CD4-positive, alpha-beta T cell (primary cell): ENCODE measurements at regions not wholly inside any gene's neighbourhood (a gene's known extent, or its start where the extent isn't known, plus 50 kb on each side); places are given as distances from the start of the nearest gene placed in this dataset.

Experiments
- ATAC-seq: fragments of 200-7000 bp; cut with Tn5 transposase; one replicate; pipeline ENCODE4 v1.10.0; 2022; ENCODE audit warnings: mild to moderate bottlenecking; ENCODE audit not compliant: poor library complexity
- CTCF ChIA-PET: fragments of 350-600 bp; sonication (Branson Sonifier 250); formaldehyde crosslinking; loops from one replicate; lab custom pipeline; 2021; ENCODE audit warnings: antibody characterized with exemption, inconsistent platforms; lab: Charles Lee
- POLR2A ChIA-PET: fragments of 350-600 bp; sonication (Branson Sonifier 250); formaldehyde crosslinking; loops from one replicate; lab custom pipeline; 2021; ENCODE audit warnings: antibody characterized with exemption, inconsistent platforms; lab: Charles Lee
- DNase-seq, 14 experiments: peaks; one replicate each; pipeline ENCODE4 v3.0.0-alpha.2; 2013 to 2020; ENCODE audit warnings: mixed read lengths in 2 of 14
- H3K27ac ChIP-seq, 2 donors: one replicate each; pipeline versions ENCODE4 v1.5.1 to v1.7.0; 2013; ENCODE audit warnings: low read length in 2 of 2, low read depth in 1 of 2, mild to moderate bottlenecking in 1 of 2
- H3K27me3 ChIP-seq, 2 experiments: 1 replicate in 1 of 2; 2 replicates in 1 of 2; pipeline versions ENCODE4 v1.6.1 to v1.7.0; 2013; ENCODE audit warnings: low read length in 2 of 2, control low read depth in 1 of 2, mild to moderate bottlenecking in 1 of 2, moderate library complexity in 1 of 2; ENCODE audit not compliant: insufficient read depth in 2 of 2, control insufficient read depth in 1 of 2
- H3K36me3 ChIP-seq: one replicate; pipeline ENCODE4 v1.6.1; 2013; ENCODE audit warnings: low read length, control low read depth; ENCODE audit not compliant: insufficient read depth
- H3K4me1 ChIP-seq: one replicate; pipeline ENCODE4 v1.6.1; 2013; ENCODE audit warnings: low read length, control low read depth; ENCODE audit not compliant: insufficient read depth
- H3K4me3 ChIP-seq: one replicate; pipeline ENCODE4 v1.5.1; 2013; ENCODE audit warnings: mild to moderate bottlenecking, low read length, moderate library complexity
- H3K9me3 ChIP-seq, 2 experiments: 1 replicate in 1 of 2; 2 replicates in 1 of 2; pipeline versions ENCODE4 v1.6.1 to v1.7.0; 2013; ENCODE audit warnings: low read length in 2 of 2, mild to moderate bottlenecking in 2 of 2, control low read depth in 1 of 2, moderate library complexity in 1 of 2; ENCODE audit not compliant: control insufficient read depth in 1 of 2, insufficient read depth in 1 of 2
- H3K27ac Mint-ChIP-seq: one replicate; pipeline ENCODE4 v1.8.0; 2020; ENCODE audit warnings: mixed read lengths
- H3K27me3 Mint-ChIP-seq: one replicate; pipeline ENCODE4 v1.8.0; 2021; ENCODE audit warnings: mixed read lengths
- H3K36me3 Mint-ChIP-seq: one replicate; pipeline ENCODE4 v1.8.0; 2021; ENCODE audit warnings: low read depth, mixed read lengths
- H3K4me1 Mint-ChIP-seq: one replicate; pipeline ENCODE4 v1.8.0; 2021; ENCODE audit warnings: low read depth, mixed read lengths
- H3K4me3 Mint-ChIP-seq: one replicate; pipeline ENCODE4 v1.8.0; 2020; ENCODE audit warnings: mild to moderate bottlenecking, mixed read lengths
- H3K9me3 Mint-ChIP-seq: one replicate; pipeline ENCODE4 v1.8.0; 2020; ENCODE audit warnings: mixed read lengths
- intact Hi-C, 2 experiments: fragments of 100-400 bp; cut with DNase I in 1 of 2; cut with micrococcal nuclease in 1 of 2; formaldehyde crosslinking; loops; one replicate each; pipeline versions ENCODE4 v1.15.1 to v1.9.0; 2023 to 2025; cut with DNase I, micrococcal nuclease
- TF ChIP-seq, protein P1 (sequence below): fragments of 200-600 bp; IDR thresholded peaks from one replicate; pipeline ENCODE4 v1.8.0; 2022; ENCODE audit warnings: antibody characterized with exemption, mild to moderate bottlenecking

DNA sequence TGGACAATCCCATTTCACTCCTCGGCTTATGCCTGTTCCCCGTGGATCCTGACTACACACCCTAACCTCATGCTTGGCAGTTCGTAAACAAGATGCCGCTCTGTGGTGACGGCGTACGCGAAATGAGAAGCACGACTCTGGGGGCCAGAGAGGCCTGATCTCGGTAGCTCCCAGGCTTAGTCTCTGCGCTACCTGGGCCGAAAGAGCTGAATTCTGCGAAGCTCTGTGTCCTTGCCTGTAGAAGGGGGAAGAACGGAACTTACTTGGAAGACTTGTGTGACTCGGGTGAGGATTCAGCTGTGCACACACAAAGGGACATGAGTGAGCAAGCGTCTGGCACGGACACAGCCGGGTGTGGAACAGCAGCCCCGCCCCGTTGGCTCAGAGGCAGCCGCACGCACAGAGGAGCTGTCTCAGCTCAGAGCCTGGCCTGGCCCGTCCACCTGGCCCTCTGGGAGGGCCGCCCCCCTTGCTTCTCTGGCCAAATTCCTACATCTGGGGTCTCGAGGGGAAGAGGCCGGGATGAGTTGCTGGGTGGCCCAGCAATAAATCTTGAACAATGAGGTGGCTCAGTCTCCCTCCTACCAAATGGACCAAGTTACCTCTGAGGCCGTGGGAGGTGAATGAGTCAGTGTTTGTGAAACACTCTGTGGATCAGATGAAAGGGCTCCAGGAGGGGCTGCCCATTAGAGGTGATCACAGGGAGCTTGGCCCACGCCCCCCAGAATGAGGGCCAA is 83.8 kb downstream of the PDGFA start:
- no peak for DNase-seq
- Histone ChIP-seq H3K36me3 (no peaks in the 10 kb centered on the region), H3K9me3 (peaks cover 0 to 7% of the 10 kb centered on the region in 2 experiments), H3K4me3 (no peak overlapping the region), H3K4me1 (no peaks in the 10 kb centered on the region), H3K27ac (no peak overlapping the region), H3K27me3 (peaks cover 0 to 3% of the 10 kb centered on the region in 2 experiments)
- intact Hi-C loops: no loop called here
- Mint-ChIP-seq H3K27ac (no peak overlapping the region), H3K4me3 (no peak overlapping the region), H3K27me3 (no peaks in the 10 kb centered on the region), H3K36me3 (no peaks in the 10 kb centered on the region), H3K9me3 (no peaks in the 10 kb centered on the region), H3K4me1 (no peaks in the 10 kb centered on the region)
- no peak for ATAC-seq
- CTCF ChIA-PET: no interaction called here
- TF ChIP-seq, protein P1, sequence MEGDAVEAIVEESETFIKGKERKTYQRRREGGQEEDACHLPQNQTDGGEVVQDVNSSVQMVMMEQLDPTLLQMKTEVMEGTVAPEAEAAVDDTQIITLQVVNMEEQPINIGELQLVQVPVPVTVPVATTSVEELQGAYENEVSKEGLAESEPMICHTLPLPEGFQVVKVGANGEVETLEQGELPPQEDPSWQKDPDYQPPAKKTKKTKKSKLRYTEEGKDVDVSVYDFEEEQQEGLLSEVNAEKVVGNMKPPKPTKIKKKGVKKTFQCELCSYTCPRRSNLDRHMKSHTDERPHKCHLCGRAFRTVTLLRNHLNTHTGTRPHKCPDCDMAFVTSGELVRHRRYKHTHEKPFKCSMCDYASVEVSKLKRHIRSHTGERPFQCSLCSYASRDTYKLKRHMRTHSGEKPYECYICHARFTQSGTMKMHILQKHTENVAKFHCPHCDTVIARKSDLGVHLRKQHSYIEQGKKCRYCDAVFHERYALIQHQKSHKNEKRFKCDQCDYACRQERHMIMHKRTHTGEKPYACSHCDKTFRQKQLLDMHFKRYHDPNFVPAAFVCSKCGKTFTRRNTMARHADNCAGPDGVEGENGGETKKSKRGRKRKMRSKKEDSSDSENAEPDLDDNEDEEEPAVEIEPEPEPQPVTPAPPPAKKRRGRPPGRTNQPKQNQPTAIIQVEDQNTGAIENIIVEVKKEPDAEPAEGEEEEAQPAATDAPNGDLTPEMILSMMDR: no peak
- POLR2A ChIA-PET: no interaction called here

DNA sequence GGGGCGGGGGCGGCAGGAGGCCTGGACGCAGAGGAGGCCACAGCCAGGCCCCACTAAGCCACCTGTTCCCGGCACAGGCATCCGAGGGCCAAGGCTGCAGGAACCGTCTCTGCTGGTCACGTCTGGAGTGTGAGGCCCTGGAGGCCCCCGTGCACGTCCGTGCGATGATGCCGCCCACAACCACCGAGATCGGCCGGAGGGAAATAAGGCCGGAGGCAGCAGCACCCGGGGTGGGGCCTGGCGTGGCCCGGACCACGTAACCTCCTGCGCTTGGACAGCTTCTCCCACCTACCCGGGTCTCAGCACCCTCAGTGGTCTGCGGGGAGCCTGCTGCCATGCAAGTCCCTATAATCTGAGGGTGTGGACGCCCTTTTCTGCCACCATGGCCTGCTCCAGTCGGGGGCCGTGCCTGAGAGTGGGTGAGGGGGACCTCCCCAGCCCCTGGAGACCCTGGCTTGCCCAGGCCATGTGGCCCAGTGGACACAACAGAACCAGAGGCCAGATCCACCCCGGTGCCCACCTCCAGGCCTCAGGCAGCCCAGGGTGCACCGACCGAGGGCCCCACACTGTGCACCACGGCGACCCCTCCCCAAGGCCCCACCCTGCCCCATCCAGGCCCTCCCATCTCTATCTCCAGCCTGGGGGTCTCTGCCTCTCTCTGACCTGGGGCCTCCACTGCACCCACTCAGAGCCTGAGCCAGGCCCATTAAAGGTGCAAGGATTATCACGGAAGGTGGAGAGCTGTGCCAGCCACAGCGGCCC is 83.1 kb downstream of the PDGFA start:
- Histone ChIP-seq H3K27me3 (peaks cover 0 to 3% of the 10 kb centered on the region in 2 experiments), H3K36me3 (no peaks in the 10 kb centered on the region), H3K4me1 (no peaks in the 10 kb centered on the region), H3K27ac (no peak overlapping the region), H3K9me3 (peaks cover 0 to 15% of the 10 kb centered on the region in 2 experiments), H3K4me3 (no peak overlapping the region)
- Mint-ChIP-seq H3K27me3 (no peaks in the 10 kb centered on the region), H3K4me3 (no peak overlapping the region), H3K4me1 (no peaks in the 10 kb centered on the region), H3K36me3 (no peaks in the 10 kb centered on the region), H3K9me3 (no peaks in the 10 kb centered on the region), H3K27ac (no peak overlapping the region)
- TF ChIP-seq, protein P1: no peak
- CTCF ChIA-PET: no interaction called here
- POLR2A ChIA-PET: no interaction called here
- DNase-seq: no peak
- intact Hi-C loops: no loop called here
- ATAC-seq: no peak

DNA sequence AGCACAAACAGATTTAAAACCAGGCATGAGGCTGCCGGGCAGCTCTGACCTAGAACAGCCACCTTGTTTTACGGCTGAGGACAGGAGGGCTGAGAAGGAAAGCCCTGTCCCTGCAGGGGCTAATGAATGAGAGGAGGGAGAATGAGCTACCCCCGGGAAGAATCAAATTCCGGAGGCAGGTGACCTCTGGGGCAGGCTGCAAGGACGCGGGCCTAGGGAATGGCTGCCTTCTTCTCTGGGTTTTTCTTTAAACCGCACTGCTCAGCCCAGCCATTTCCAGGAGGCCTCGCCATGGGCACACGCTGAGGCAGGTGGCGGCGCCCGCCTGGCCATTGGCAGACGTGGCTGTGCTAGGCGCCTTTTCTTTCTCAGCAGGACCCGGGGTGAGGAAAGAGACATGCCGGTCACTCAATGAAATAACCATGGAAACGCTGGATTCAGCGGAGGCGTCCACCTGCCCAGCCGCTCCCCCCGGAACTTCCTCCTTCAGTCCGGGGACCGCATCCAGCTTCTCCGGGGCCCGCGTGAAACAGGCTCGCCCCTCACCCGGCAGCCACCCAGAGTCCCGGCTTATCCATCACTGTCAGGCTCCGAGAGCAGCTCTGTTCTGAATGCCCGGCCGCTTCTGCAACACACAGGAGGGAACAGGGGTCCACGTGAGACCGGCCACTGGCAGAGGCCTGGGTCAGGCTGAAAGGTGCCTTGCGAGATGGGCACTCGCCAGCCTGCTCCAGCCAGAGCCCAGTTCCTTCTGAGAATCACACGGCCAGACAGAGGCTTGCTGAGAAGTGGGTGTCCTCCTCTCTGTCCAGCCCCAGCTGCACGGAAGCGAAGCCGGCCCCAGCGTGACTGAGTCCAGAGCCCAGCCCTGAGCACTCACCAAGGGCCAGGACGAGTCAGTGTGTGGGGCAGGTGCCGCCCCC is 82.1 kb downstream of the PDGFA start:
- H3K9me3 Mint-ChIP-seq: no peaks in the 10 kb centered on the region
- H3K27me3 Mint-ChIP-seq: no peaks in the 10 kb centered on the region
- H3K36me3 ChIP-seq: no peaks in the 10 kb centered on the region
- ChIA-PET CTCF (no interaction called here), POLR2A (no interaction called here)
- no peaks in the 10 kb centered on the region for H3K4me1 Mint-ChIP-seq
- TF ChIP-seq, protein P1: no peak
- H3K27me3 ChIP-seq: peaks cover 0 to 3% of the 10 kb centered on the region in 2 experiments
- H3K4me3 Mint-ChIP-seq: no peak overlapping the region
- H3K9me3 ChIP-seq: peaks cover 0 to 25% of the 10 kb centered on the region in 2 experiments
- no peak overlapping the region for H3K4me3 ChIP-seq
- H3K27ac Mint-ChIP-seq: no peak overlapping the region
- no peak overlapping the region for H3K27ac ChIP-seq
- no peaks in the 10 kb centered on the region for H3K4me1 ChIP-seq
- DNase-seq (no peak), ATAC-seq (no peak)
- H3K36me3 Mint-ChIP-seq: no peaks in the 10 kb centered on the region
- intact Hi-C loops: no loop called here
